WTC11 (cell line): ENCODE measurements at regions not wholly inside any gene's neighbourhood (a gene's known extent, or its start where the extent isn't known, plus 50 kb on each side); places are given as distances from the start of the nearest gene placed in this dataset.

Source experiments
- ATAC-seq: fragments of 200-7000 bp; cut with Tn5 transposase; 2 replicates; pipeline ENCODE4 v1.10.0; 2021; ENCODE audit warnings: mild to moderate bottlenecking, moderate library complexity
- CTCF ChIA-PET: fragments of 300-600 bp; sonication (Branson Sonifier 250); formaldehyde crosslinking; loops from one replicate; lab custom pipeline; 2021; ENCODE audit warnings: antibody characterized with exemption; lab: Charles Lee
- POLR2A ChIA-PET: fragments of 350-600 bp; sonication (Branson Sonifier 250); formaldehyde crosslinking; loops from one replicate; lab custom pipeline; 2021; ENCODE audit warnings: antibody characterized with exemption; lab: Charles Lee
- DNase-seq: peaks from one replicate; pipeline ENCODE4 v3.0.0; 2021; ENCODE audit warnings: low spot score
- H3K27ac Mint-ChIP-seq: 2 replicates; pipeline ENCODE4 v1.8.0; 2021; ENCODE audit warnings: mixed read lengths
- H3K27me3 Mint-ChIP-seq: 2 replicates; pipeline ENCODE4 v1.8.0; 2021; ENCODE audit warnings: low read depth, mild to moderate bottlenecking, moderate library complexity, mixed read lengths
- H3K36me3 Mint-ChIP-seq: 2 replicates; pipeline ENCODE4 v1.8.0; 2021; ENCODE audit warnings: mixed read lengths
- H3K4me1 Mint-ChIP-seq: 2 replicates; pipeline ENCODE4 v1.8.0; 2022; ENCODE audit warnings: mixed read lengths
- H3K4me3 Mint-ChIP-seq: 2 replicates; pipeline ENCODE4 v1.8.0; 2021; ENCODE audit warnings: mild to moderate bottlenecking, moderate library complexity, mixed read lengths
- H3K9me3 Mint-ChIP-seq: 2 replicates; pipeline ENCODE4 v1.8.0; 2021; ENCODE audit warnings: mixed read lengths
- ATF1 ChIP-seq: sonication (generic); formaldehyde crosslinking; IDR thresholded peaks from 2 replicates; pipeline ENCODE4 v1.8.1; 2023; ENCODE audit warnings: mild to moderate bottlenecking, moderate library complexity, missing genetic modification reagents
- ATF3 ChIP-seq: sonication (generic); formaldehyde crosslinking; conservative IDR thresholded peaks from 2 replicates; pipeline ENCODE4 v1.8.1; 2022; ENCODE audit warnings: mild to moderate bottlenecking, missing genetic modification reagents
- ATF6 ChIP-seq: sonication (generic); formaldehyde crosslinking; IDR thresholded peaks from 2 replicates; pipeline ENCODE4 v1.8.1; 2023; ENCODE audit warnings: mild to moderate bottlenecking, missing genetic modification reagents
- CBFB ChIP-seq: sonication (generic); formaldehyde crosslinking; IDR thresholded peaks from 2 replicates; pipeline ENCODE4 v1.8.1; 2022; ENCODE audit warnings: mild to moderate bottlenecking, low read depth, missing genetic modification reagents
- CDX4 ChIP-seq: fragments of 250-450 bp; sonication (Bioruptor Pico); IDR thresholded peaks from 2 replicates; pipeline ENCODE4 v1.9.0; 2021; ENCODE audit warnings: moderate library complexity, mild to moderate bottlenecking, inconsistent platforms, borderline replicate concordance
- ELF4 ChIP-seq: sonication (generic); formaldehyde crosslinking; IDR thresholded peaks from 2 replicates; pipeline ENCODE4 v1.8.1; 2022; ENCODE audit warnings: low read depth, mild to moderate bottlenecking, moderate library complexity, missing genetic modification reagents
- ETV6 ChIP-seq: sonication (generic); formaldehyde crosslinking; IDR thresholded peaks from 2 replicates; pipeline ENCODE4 v1.8.1; 2022; ENCODE audit warnings: mild to moderate bottlenecking, missing genetic modification reagents
- FOXP1 ChIP-seq: sonication (generic); formaldehyde crosslinking; IDR thresholded peaks from 2 replicates; pipeline ENCODE4 v1.8.0; 2022; ENCODE audit warnings: missing genetic modification reagents, mild to moderate bottlenecking, moderate library complexity, borderline replicate concordance
- GRHL2 ChIP-seq: fragments of 250-450 bp; sonication (Bioruptor Pico); IDR thresholded peaks from 2 replicates; pipeline ENCODE4 v1.8.0; 2022; ENCODE audit warnings: mild to moderate bottlenecking, moderate library complexity; ENCODE audit not compliant: insufficient replicate concordance, severe bottlenecking
- JUN ChIP-seq: sonication (generic); formaldehyde crosslinking; IDR thresholded peaks from 2 replicates; pipeline ENCODE4 v1.8.0; 2023; ENCODE audit warnings: mild to moderate bottlenecking, missing genetic modification reagents
- MAX ChIP-seq: sonication (generic); formaldehyde crosslinking; IDR thresholded peaks from 2 replicates; pipeline ENCODE4 v1.8.0; 2022; ENCODE audit warnings: mild to moderate bottlenecking, missing genetic modification reagents
- NR3C1 ChIP-seq: sonication (generic); formaldehyde crosslinking; conservative IDR thresholded peaks from 2 replicates; pipeline ENCODE4 v1.8.1; 2023; ENCODE audit warnings: low read depth, mild to moderate bottlenecking, missing genetic modification reagents
- RORB ChIP-seq: fragments of 250-450 bp; sonication (Bioruptor Pico); IDR thresholded peaks from 2 replicates; pipeline ENCODE4 v1.9.0; 2021; ENCODE audit warnings: mild to moderate bottlenecking
- SMAD3 ChIP-seq: sonication (generic); formaldehyde crosslinking; IDR thresholded peaks from 2 replicates; pipeline ENCODE4 v1.8.0; 2022; ENCODE audit warnings: missing genetic modification reagents, mild to moderate bottlenecking, borderline replicate concordance
- SMAD4 ChIP-seq: sonication (generic); formaldehyde crosslinking; IDR thresholded peaks from 2 replicates; pipeline ENCODE4 v1.8.0; 2022; ENCODE audit warnings: mild to moderate bottlenecking, missing genetic modification reagents
- STAT6 ChIP-seq: sonication (generic); formaldehyde crosslinking; conservative IDR thresholded peaks from 2 replicates; pipeline ENCODE4 v1.8.1; 2023; ENCODE audit warnings: mild to moderate bottlenecking, low read depth, missing genetic modification reagents, moderate library complexity
- TEAD4 ChIP-seq: sonication (generic); formaldehyde crosslinking; IDR thresholded peaks from 2 replicates; pipeline ENCODE4 v1.8.0; 2022; ENCODE audit warnings: mild to moderate bottlenecking, missing genetic modification reagents
- USF1 ChIP-seq: sonication (generic); formaldehyde crosslinking; IDR thresholded peaks from 2 replicates; pipeline ENCODE4 v1.8.0; 2022; ENCODE audit warnings: mild to moderate bottlenecking, missing genetic modification reagents
- USF2 ChIP-seq: sonication (generic); formaldehyde crosslinking; IDR thresholded peaks from 2 replicates; pipeline ENCODE4 v1.8.1; 2023; ENCODE audit warnings: mild to moderate bottlenecking, missing genetic modification reagents, moderate library complexity
- ZBTB21 ChIP-seq: sonication (generic); formaldehyde crosslinking; IDR thresholded peaks from 2 replicates; pipeline ENCODE4 v1.8.1; 2023; ENCODE audit warnings: mild to moderate bottlenecking, missing genetic modification reagents, borderline replicate concordance
- ZNF219 ChIP-seq: sonication (generic); formaldehyde crosslinking; IDR thresholded peaks from 2 replicates; pipeline ENCODE4 v1.8.0; 2023; ENCODE audit warnings: missing genetic modification reagents, mild to moderate bottlenecking, borderline replicate concordance
- ZNF232 ChIP-seq: sonication (generic); formaldehyde crosslinking; IDR thresholded peaks from 2 replicates; pipeline ENCODE4 v1.8.0; 2022; ENCODE audit warnings: mild to moderate bottlenecking, missing genetic modification reagents
- ZNF317 ChIP-seq: sonication (generic); formaldehyde crosslinking; IDR thresholded peaks from 2 replicates; pipeline ENCODE4 v1.8.1; 2023; ENCODE audit warnings: low read depth, mild to moderate bottlenecking, moderate library complexity, missing genetic modification reagents, borderline replicate concordance
- ZNF425 ChIP-seq: fragments of 250-450 bp; sonication (Bioruptor Pico); conservative IDR thresholded peaks from 2 replicates; pipeline ENCODE4 v1.9.0; 2021; ENCODE audit warnings: mild to moderate bottlenecking

GRCh38 chrX:26580021-26580420 lies 364.1 kb downstream of the MAGEB5 start:
- H3K4me3 Mint-ChIP-seq = no peak overlapping the region
- H3K9me3 Mint-ChIP-seq = peaks cover 4% of the 10 kb centered on the region; the same call in 1 of the 2 replicates
- ChIA-PET CTCF (no interaction called here), POLR2A (no interaction called here)
- no peaks in the 10 kb centered on the region for H3K4me1 Mint-ChIP-seq
- no peak overlapping the region for H3K27ac Mint-ChIP-seq
- no peaks in the 10 kb centered on the region for H3K36me3 Mint-ChIP-seq
- no peak for ATAC-seq
- no peaks in the 10 kb centered on the region for H3K27me3 Mint-ChIP-seq
- no peak for TF ChIP-seq ZNF317
- TF ChIP-seq ATF6 (CRISPR knock-in tag) = no peak
- no peak for TF ChIP-seq ELF4 (CRISPR knock-in tag)
- TF ChIP-seq SMAD3 (CRISPR knock-in tag) = no peak
- no peak for TF ChIP-seq RORB (CRISPR knock-in tag)
- TF ChIP-seq JUN (CRISPR knock-in tag) = no peak
- TF ChIP-seq ZNF425 (CRISPR knock-in tag) = no peak
- no peak for TF ChIP-seq CDX4 (CRISPR knock-in tag)
- DNase-seq = no peak

GRCh38 chrX:26574234-26574633 lies 358.3 kb downstream of the MAGEB5 start:
- Mint-ChIP-seq H3K9me3 (peaks cover 4% of the 10 kb centered on the region; the same call in 1 of the 2 replicates), H3K27me3 (no peaks in the 10 kb centered on the region), H3K4me1 (no peaks in the 10 kb centered on the region), H3K27ac (no peak overlapping the region), H3K36me3 (no peaks in the 10 kb centered on the region), H3K4me3 (no peak overlapping the region)
- TF ChIP-seq MAX (no peak), JUN (CRISPR knock-in tag) (no peak), ETV6 (CRISPR knock-in tag) (no peak), TEAD4 (CRISPR knock-in tag) (no peak), SMAD4 (CRISPR knock-in tag) (no peak), USF2 (CRISPR knock-in tag) (no peak), ZNF219 (CRISPR knock-in tag) (no peak), FOXP1 (no peak)
- CTCF ChIA-PET = no interaction called here
- DNase-seq (no peak), ATAC-seq (no peak)
- POLR2A ChIA-PET = no interaction called here

- ATAC-seq (no peak), DNase-seq (no peak)
- Mint-ChIP-seq H3K27ac (no peak overlapping the region), H3K9me3 (no peaks in the 10 kb centered on the region), H3K4me1 (peaks cover 12% of the 10 kb centered on the region), H3K36me3 (no peaks in the 10 kb centered on the region), H3K4me3 (no peak overlapping the region), H3K27me3 (no peaks in the 10 kb centered on the region)
- POLR2A ChIA-PET = no interaction called here
- CTCF ChIA-PET = no interaction called here
- no peak for TF ChIP-seq ZBTB21 (CRISPR knock-in tag)
- no peak for TF ChIP-seq STAT6 (CRISPR knock-in tag)
- TF ChIP-seq USF1 (CRISPR knock-in tag) = no peak
- no peak for TF ChIP-seq ZNF232
- TF ChIP-seq NR3C1 = no peak
- TF ChIP-seq GRHL2 (CRISPR knock-in tag) = no peak
- TF ChIP-seq RORB (CRISPR knock-in tag) = no peak
- no peak for TF ChIP-seq ATF1
- no peak for TF ChIP-seq CBFB (CRISPR knock-in tag)
- no peak for TF ChIP-seq ATF3 (CRISPR knock-in tag)
Observed at GRCh38 chrX:26562156-26562555, 346.2 kb downstream of the MAGEB5 start.
